AG04450 (cell line): ENCODE measurements at regions not wholly inside any gene's neighbourhood (a gene's known extent, or its start where the extent isn't known, plus 50 kb on each side); places are given as distances from the start of the nearest gene placed in this dataset.

Experiments
- CTCF ChIA-PET: fragments of 300-600, 350-600 bp; formaldehyde crosslinking; extraction: SDS; loops from one replicate; lab custom pipeline; 2022; ENCODE audit warnings: antibody characterized with exemption, inconsistent platforms; lab: Charles Lee
- POLR2A ChIA-PET: fragments of 350-600 bp; formaldehyde crosslinking; extraction: SDS; loops from one replicate; lab custom pipeline; 2021; ENCODE audit warnings: antibody characterized with exemption, inconsistent platforms; lab: Yijun Ruan, JAX
- DNase-seq: peaks from one replicate; pipeline ENCODE4 v3.0.0-alpha.2; 2011; ENCODE audit warnings: low read depth, low spot score
- H3K27ac ChIP-seq: one replicate; pipeline ENCODE4 v1.5.1; 2012; ENCODE audit warnings: low read depth, low read length, control low read depth
- H3K27me3 ChIP-seq: one replicate; pipeline ENCODE4 v1.6.0; 2012; ENCODE audit warnings: low read length; ENCODE audit not compliant: control insufficient read depth, insufficient read depth
- H3K4me3 ChIP-seq: 2 replicates; pipeline ENCODE4 v1.5.1; 2011; ENCODE audit warnings: mild to moderate bottlenecking, low read depth, low read length, control low read depth
- H3K9me3 ChIP-seq: 2 replicates; pipeline ENCODE4 v1.5.1; 2012; ENCODE audit warnings: low read length; ENCODE audit not compliant: control insufficient read depth, insufficient read depth
- CTCF ChIP-seq: IDR thresholded peaks from 2 replicates; pipeline ENCODE4 v1.5.1; 2011; ENCODE audit warnings: low read depth, low read length, control low read depth, inconsistent platforms

DNA sequence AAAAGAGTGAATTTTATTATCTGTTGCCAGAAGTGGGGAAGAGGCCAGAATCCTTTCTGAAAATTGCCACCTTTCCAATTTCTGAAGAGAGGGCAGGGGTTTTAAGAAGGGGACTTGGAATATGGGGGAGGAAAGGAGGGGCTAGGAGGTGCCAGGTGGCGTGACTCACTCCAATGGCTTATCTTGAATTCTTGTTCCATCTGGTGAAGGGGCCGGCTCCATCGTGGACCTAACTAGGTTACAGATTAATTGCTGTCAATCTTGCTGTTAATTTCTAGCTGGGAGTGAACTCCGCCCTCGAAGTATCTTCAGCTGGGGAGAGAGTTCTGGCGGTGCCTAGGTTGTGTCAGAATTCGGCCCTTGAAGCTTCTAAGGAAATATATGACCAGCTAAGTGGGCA is 138.7 kb downstream of the YTHDC2 start:
- ChIA-PET POLR2A (no interaction called here), CTCF (no interaction called here)
- Histone ChIP-seq H3K9me3 (no peaks in the 10 kb centered on the region), H3K27me3 (no peaks in the 10 kb centered on the region), H3K4me3 (no peak overlapping the region), H3K27ac (no peak overlapping the region)
- no peak for TF ChIP-seq CTCF
- no peak for DNase-seq

DNA sequence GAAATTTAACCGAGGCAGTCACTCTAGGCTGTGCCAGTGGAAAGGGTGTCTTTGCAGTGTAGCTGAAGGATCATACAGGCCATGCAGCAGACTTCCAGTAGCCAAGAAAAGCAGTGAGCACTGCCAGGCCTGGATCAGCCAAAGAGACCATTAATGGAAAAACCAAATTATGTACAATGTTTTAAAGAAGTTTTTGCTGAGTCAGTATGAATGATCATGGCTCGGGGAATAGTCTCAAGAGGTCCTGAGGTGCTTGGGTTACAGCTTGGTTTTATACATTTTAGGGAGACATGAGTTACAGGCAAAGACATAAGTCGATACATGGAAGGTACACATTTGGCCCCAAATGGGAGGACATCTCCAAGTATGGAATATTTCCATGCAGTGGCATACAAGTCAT is 141.3 kb downstream of the YTHDC2 start:
- no peak for TF ChIP-seq CTCF
- H3K9me3 ChIP-seq: no peaks in the 10 kb centered on the region
- CTCF ChIA-PET: no interaction called here
- peaks cover 2% of the 10 kb centered on the region for H3K27me3 ChIP-seq
- no peak overlapping the region for H3K27ac ChIP-seq
- H3K4me3 ChIP-seq: no peak overlapping the region
- POLR2A ChIA-PET: no interaction called here
- no peak for DNase-seq

GRCh38 chr5:113660206-113660605 is 146.7 kb downstream of the YTHDC2 start:
- no peak for TF ChIP-seq CTCF
- ChIA-PET CTCF (interaction anchor here (5.7 to 8.1 kb wide), 2 partner anchors 20 to 46 kb away, joined by 38 to 200 read pairs; no protein-coding TSS in a partner anchor), POLR2A (no interaction called here)
- H3K27ac ChIP-seq: no peak overlapping the region
- H3K4me3 ChIP-seq: no peak overlapping the region
- no peak for DNase-seq
- H3K27me3 ChIP-seq: peaks cover 6% of the 10 kb centered on the region
- H3K9me3 ChIP-seq: no peaks in the 10 kb centered on the region

DNA sequence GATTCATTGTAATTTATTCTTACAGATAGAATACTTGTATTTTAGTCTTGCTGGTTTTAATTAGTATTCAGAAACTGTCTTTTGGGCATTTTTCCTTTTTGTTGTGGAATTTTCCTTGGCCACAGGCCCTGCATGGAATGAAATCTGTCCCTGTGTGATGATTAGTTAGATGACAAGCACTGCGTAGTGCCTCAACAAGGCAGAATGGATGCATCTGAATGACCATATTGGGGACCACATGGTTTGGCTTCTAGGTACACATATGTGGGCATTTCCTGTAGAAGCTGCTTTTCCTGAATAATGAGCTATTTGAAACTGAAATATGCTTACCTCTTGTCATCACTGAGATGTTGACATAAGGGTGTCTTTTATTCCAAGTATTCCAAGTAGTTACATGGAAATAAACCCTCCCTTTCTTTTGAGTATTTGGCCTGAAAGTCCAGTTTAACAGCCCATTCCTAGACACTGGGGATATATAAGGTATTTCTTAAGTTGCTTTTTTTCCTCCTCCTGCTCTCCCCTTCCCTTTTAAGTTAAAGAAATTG is 147.3 kb downstream of the YTHDC2 start:
- Histone ChIP-seq H3K9me3 (no peaks in the 10 kb centered on the region), H3K4me3 (no peak overlapping the region), H3K27me3 (peaks cover 6% of the 10 kb centered on the region), H3K27ac (no peak overlapping the region)
- ChIA-PET CTCF (interaction anchor here (5.7 to 8.1 kb wide), 2 partner anchors 20 to 47 kb away, joined by 38 to 200 read pairs; no protein-coding TSS in a partner anchor), POLR2A (no interaction called here)
- no peak for TF ChIP-seq CTCF
- DNase-seq: no peak

GRCh38 chr5:113663879-113664541 is 150.5 kb downstream of the YTHDC2 start:
- peak; percentile 68 for TF ChIP-seq CTCF
- Histone ChIP-seq H3K4me3 (no peak overlapping the region), H3K27ac (no peak overlapping the region), H3K9me3 (no peaks in the 10 kb centered on the region), H3K27me3 (peaks cover 6% of the 10 kb centered on the region)
- ChIA-PET POLR2A (no interaction called here), CTCF (interaction anchor here (1.0 to 8.1 kb wide), 12 partner anchors 10 to 786 kb away, joined by 3 to 200 read pairs (median 4); no protein-coding TSS in a partner anchor)
- peak; percentile 13 for DNase-seq
